ENCODE measurements at regions not wholly inside any gene's neighbourhood (a gene's known extent, or its start where the extent isn't known, plus 50 kb on each side); places are given as distances from the start of the nearest gene placed in this dataset.

DNA sequence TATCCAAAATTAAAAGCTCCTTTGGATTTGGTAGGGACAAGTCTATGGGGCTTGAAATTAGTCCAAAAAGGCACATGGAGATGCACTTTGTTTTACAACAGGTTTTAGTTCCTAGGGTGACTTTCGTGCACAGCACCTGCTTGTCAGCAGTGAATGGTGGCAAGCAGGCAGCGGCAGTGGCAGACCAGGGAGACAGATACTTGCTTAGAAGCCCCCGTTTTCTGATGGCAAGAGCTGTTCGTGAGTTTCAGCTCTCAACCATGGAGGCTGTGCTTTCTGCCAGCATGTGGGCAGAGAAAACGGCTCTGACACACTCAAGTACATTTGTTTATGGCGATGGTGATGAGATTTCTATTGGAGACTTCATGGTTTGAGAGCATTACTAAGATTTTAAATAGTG, 61.7 kb upstream of the SHH start:
- TF ChIP-seq, protein P1, sequence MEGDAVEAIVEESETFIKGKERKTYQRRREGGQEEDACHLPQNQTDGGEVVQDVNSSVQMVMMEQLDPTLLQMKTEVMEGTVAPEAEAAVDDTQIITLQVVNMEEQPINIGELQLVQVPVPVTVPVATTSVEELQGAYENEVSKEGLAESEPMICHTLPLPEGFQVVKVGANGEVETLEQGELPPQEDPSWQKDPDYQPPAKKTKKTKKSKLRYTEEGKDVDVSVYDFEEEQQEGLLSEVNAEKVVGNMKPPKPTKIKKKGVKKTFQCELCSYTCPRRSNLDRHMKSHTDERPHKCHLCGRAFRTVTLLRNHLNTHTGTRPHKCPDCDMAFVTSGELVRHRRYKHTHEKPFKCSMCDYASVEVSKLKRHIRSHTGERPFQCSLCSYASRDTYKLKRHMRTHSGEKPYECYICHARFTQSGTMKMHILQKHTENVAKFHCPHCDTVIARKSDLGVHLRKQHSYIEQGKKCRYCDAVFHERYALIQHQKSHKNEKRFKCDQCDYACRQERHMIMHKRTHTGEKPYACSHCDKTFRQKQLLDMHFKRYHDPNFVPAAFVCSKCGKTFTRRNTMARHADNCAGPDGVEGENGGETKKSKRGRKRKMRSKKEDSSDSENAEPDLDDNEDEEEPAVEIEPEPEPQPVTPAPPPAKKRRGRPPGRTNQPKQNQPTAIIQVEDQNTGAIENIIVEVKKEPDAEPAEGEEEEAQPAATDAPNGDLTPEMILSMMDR (IDR thresholded peaks at IDR 0.05; ENCODE audit: unreplicated experiment): no peak
- H3K9me3 Mint-ChIP-seq (ENCODE audit: unreplicated experiment): no peaks in the 10 kb centered on the region
- POLR2A ChIA-PET: interaction anchor here (0.6 to 0.7 kb wide), 2 partner anchors 22 to 900 kb away, joined by 3 read pairs; no protein-coding TSS in a partner anchor
- H3K4me1 Mint-ChIP-seq (ENCODE audit: insufficient read depth, unreplicated experiment): no peaks in the 10 kb centered on the region
- H3K36me3 Mint-ChIP-seq (ENCODE audit: insufficient read depth, unreplicated experiment): no peaks in the 10 kb centered on the region
- DNase-seq (ENCODE audit: unreplicated experiment): no peak
- intact Hi-C loops (cut with micrococcal nuclease): no loop called here
- no TSS peak for BruUV-seq (replicated peaks)
- H3K4me3 Mint-ChIP-seq (ENCODE audit: unreplicated experiment): no peak overlapping the region
- CTCF ChIA-PET: no interaction called here
- peaks cover 8% of the 10 kb centered on the region for H3K27me3 Mint-ChIP-seq (ENCODE audit: insufficient read depth, unreplicated experiment)
- H3K27ac Mint-ChIP-seq (ENCODE audit: low read depth, unreplicated experiment): no peak overlapping the region

DNA sequence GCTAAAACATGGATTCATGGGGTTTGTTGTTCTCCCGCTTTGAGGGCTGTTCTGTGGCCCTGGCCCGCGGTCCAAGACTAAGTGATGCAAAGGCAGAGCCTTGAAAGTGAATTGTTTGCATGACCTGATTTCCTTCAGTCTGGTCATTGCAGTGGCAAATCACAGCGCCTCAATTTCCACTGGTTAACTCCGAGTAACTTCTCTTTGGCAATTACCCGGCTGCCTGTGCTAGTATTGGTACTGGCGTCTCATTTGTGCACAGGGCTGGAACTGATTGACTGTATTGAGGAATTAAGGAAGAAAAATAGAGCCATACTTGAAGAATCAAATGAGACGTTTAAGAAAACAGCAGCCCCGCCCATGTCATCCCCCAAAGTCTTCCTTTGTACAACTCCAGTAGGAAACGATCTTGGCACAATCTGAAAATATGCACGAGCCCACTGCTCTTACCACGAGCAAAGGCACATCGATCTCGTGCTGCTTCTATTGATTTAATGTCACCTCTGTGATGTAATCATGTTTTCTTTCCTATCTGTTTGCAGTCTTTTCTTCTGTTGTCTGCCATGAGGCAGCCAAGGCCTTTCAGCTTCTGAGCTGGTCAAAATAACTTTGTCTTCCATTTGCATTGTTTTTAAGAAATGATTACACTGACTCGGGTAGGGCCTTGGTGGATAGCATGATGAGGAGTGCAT, 60.6 kb upstream of the SHH start:
- Mint-ChIP-seq H3K27ac (ENCODE audit: low read depth, unreplicated experiment) (no peak overlapping the region), H3K4me1 (ENCODE audit: insufficient read depth, unreplicated experiment) (no peaks in the 10 kb centered on the region), H3K27me3 (ENCODE audit: insufficient read depth, unreplicated experiment) (peaks cover 8% of the 10 kb centered on the region), H3K9me3 (ENCODE audit: unreplicated experiment) (no peaks in the 10 kb centered on the region), H3K36me3 (ENCODE audit: insufficient read depth, unreplicated experiment) (no peaks in the 10 kb centered on the region), H3K4me3 (ENCODE audit: unreplicated experiment) (no peak overlapping the region)
- intact Hi-C loops (cut with micrococcal nuclease): no loop called here
- TF ChIP-seq, protein P1 (IDR thresholded peaks at IDR 0.05; ENCODE audit: unreplicated experiment): no peak
- POLR2A ChIA-PET: no interaction called here
- CTCF ChIA-PET: interaction anchor here (0.7 to 1.5 kb wide), 2 partner anchors 9 to 40 kb away, joined by 3 to 5 read pairs; no protein-coding TSS in a partner anchor
- no TSS peak for BruUV-seq (replicated peaks)
- no peak for DNase-seq (ENCODE audit: unreplicated experiment)

- Mint-ChIP-seq H3K27ac (ENCODE audit: low read depth, unreplicated experiment) (no peak overlapping the region), H3K4me3 (ENCODE audit: unreplicated experiment) (no peak overlapping the region), H3K36me3 (ENCODE audit: insufficient read depth, unreplicated experiment) (no peaks in the 10 kb centered on the region), H3K27me3 (ENCODE audit: insufficient read depth, unreplicated experiment) (peaks cover 13% of the 10 kb centered on the region), H3K9me3 (ENCODE audit: unreplicated experiment) (no peaks in the 10 kb centered on the region), H3K4me1 (ENCODE audit: insufficient read depth, unreplicated experiment) (no peaks in the 10 kb centered on the region)
- BruUV-seq (replicated peaks): no TSS peak
- ChIA-PET POLR2A (no interaction called here), CTCF (interaction anchor here (1.0 to 1.5 kb wide), 2 partner anchors 8 to 264 kb away, joined by 3 to 5 read pairs; no protein-coding TSS in a partner anchor)
- intact Hi-C loops (cut with micrococcal nuclease): no loop called here
- no peak for DNase-seq (ENCODE audit: unreplicated experiment)
- TF ChIP-seq, protein P1 (IDR thresholded peaks at IDR 0.05; ENCODE audit: unreplicated experiment): no peak
Measured at GRCh38 chr7:155871211-155871610, 58.9 kb upstream of the SHH start.

DNA sequence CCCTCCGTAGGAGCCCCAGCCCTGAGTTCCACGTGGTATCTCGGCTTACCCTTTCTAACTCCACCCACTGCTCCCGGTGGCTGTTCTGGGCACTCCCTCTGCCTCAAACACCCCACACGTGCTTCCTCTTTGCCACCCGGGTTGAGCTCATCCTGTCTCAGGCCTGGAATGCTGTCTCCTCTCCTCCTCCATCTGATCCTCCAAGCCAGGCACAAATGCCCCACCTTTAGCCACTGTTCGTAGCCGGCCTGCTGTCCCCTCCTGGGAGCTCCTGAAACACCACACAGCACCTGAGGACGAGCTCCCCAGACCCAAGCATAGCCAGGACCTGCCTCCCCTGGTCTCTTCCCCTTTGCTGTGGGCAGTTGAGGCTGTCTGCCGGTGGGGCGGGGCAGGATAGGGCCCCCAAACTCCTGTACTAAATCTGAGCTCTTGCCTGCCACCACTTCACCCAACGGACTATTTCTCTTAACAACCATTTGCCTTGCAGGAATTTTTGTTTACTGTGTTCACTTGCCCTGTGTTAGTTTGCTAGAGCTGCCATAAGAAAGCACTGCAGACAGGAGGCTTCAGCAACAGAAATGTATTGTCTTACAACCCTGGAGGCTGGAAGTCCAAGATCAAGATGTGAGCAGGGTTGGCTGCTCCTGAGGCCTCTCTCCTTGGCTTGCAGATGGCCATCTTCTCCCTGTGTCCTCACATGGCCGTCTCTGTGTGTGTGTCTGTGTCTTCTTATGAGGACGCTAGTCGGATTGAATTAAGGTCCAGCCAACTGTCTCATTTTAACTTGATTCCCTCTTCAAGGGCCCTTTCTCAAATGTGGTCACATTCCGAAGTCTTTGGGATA, 58.3 kb upstream of the SHH start:
- H3K27ac Mint-ChIP-seq (ENCODE audit: low read depth, unreplicated experiment): no peak overlapping the region
- no peaks in the 10 kb centered on the region for H3K4me1 Mint-ChIP-seq (ENCODE audit: insufficient read depth, unreplicated experiment)
- no peak for DNase-seq (ENCODE audit: unreplicated experiment)
- peaks cover 19% of the 10 kb centered on the region for H3K27me3 Mint-ChIP-seq (ENCODE audit: insufficient read depth, unreplicated experiment)
- no peaks in the 10 kb centered on the region for H3K9me3 Mint-ChIP-seq (ENCODE audit: unreplicated experiment)
- POLR2A ChIA-PET: no interaction called here
- intact Hi-C loops (cut with micrococcal nuclease): no loop called here
- TF ChIP-seq, protein P1 (IDR thresholded peaks at IDR 0.05; ENCODE audit: unreplicated experiment): no peak
- CTCF ChIA-PET: interaction anchor here (1.0 kb wide), 1 partner anchor 265 kb away, joined by 3 read pairs; no protein-coding TSS in a partner anchor
- no peak overlapping the region for H3K4me3 Mint-ChIP-seq (ENCODE audit: unreplicated experiment)
- no TSS peak for BruUV-seq (replicated peaks)
- H3K36me3 Mint-ChIP-seq (ENCODE audit: insufficient read depth, unreplicated experiment): no peaks in the 10 kb centered on the region

All from MCF 10A (cell line).